HEK293 (cell line): ENCODE measurements at regions not wholly inside any gene's neighbourhood (a gene's known extent, or its start where the extent isn't known, plus 50 kb on each side); places are given as distances from the start of the nearest gene placed in this dataset.

Source experiments
- CTCF ChIA-PET: fragments of 350-600 bp; formaldehyde crosslinking; extraction: SDS; loops from one replicate; lab custom pipeline; 2021; ENCODE audit warnings: antibody characterized with exemption; lab: Yijun Ruan, JAX
- POLR2A ChIA-PET: fragments of 300-600 bp; formaldehyde crosslinking; extraction: SDS; loops from one replicate; lab custom pipeline; 2020; ENCODE audit warnings: antibody characterized with exemption, inconsistent platforms; lab: Yijun Ruan, JAX
- H3K27ac ChIP-seq: fragments of 200-500 bp; sonication (Bioruptor generic); 2 replicates; pipeline ENCODE4 v1.5.1; 2014; ENCODE audit warnings: low read depth, low read length, control low read depth, inconsistent platforms; ENCODE audit errors: extremely low read depth
- H3K36me3 ChIP-seq, 2 experiments: fragments of 200-500 bp in 1 of 2; sonication (Bioruptor generic) in 1 of 2; 1 replicate in 1 of 2; 2 replicates in 1 of 2; pipeline ENCODE4 v1.5.1; 2014 to 2017; ENCODE audit warnings: inconsistent platforms in 2 of 2, low read length in 2 of 2; ENCODE audit not compliant: control insufficient read depth in 2 of 2, insufficient read depth in 1 of 2
- H3K4me1 ChIP-seq: fragments of 200-500 bp; sonication (Bioruptor generic); 2 replicates; pipeline ENCODE4 v1.5.1; 2014; ENCODE audit warnings: mild to moderate bottlenecking, low read length, inconsistent platforms; ENCODE audit not compliant: control insufficient read depth, insufficient read depth
- H3K4me3 ChIP-seq: 2 replicates; pipeline ENCODE4 v1.5.1; 2011; ENCODE audit warnings: low read depth, mild to moderate bottlenecking, control low read depth, low read length, moderate library complexity
- H3K9me3 ChIP-seq: fragments of 200-500 bp; sonication (Bioruptor generic); 2 replicates; pipeline ENCODE4 v1.5.1; 2014; ENCODE audit warnings: low read depth, low read length, inconsistent platforms; ENCODE audit not compliant: control insufficient read depth, insufficient read depth
- GFI1B ChIP-seq: fragments of 450-650 bp; formaldehyde crosslinking; IDR thresholded peaks from 2 replicates; pipeline ENCODE4 v1.5.1; 2016; ENCODE audit warnings: missing biosample characterization, missing genetic modification characterization
- GLI4 ChIP-seq: fragments of 450-650 bp; formaldehyde crosslinking; IDR thresholded peaks from 2 replicates; pipeline ENCODE4 v1.5.1; 2016; ENCODE audit warnings: missing biosample characterization, missing genetic modification characterization
- GLIS2 ChIP-seq: fragments of 450-650 bp; formaldehyde crosslinking; IDR thresholded peaks from 2 replicates; pipeline ENCODE4 v1.5.1; 2016; ENCODE audit warnings: missing biosample characterization, missing genetic modification characterization
- SP3 ChIP-seq: fragments of 450-650 bp; formaldehyde crosslinking; IDR thresholded peaks from 2 replicates; pipeline ENCODE4 v1.5.1; 2016; ENCODE audit warnings: missing biosample characterization, missing genetic modification characterization
- WT1 ChIP-seq: fragments of 450-650 bp; formaldehyde crosslinking; IDR thresholded peaks from 2 replicates; pipeline ENCODE4 v1.5.1; 2016; ENCODE audit warnings: missing biosample characterization, missing genetic modification characterization
- ZBTB48 ChIP-seq: fragments of 450-650 bp; formaldehyde crosslinking; IDR thresholded peaks from 2 replicates; pipeline ENCODE4 v1.5.1; 2016; ENCODE audit warnings: missing biosample characterization, missing genetic modification characterization
- ZFP37 ChIP-seq: fragments of 450-650 bp; formaldehyde crosslinking; IDR thresholded peaks from 2 replicates; pipeline ENCODE4 v1.5.1; 2016; ENCODE audit warnings: missing biosample characterization, missing genetic modification characterization
- ZIC2 ChIP-seq: fragments of 450-650 bp; formaldehyde crosslinking; IDR thresholded peaks from 2 replicates; pipeline ENCODE4 v1.5.1; 2016; ENCODE audit warnings: missing biosample characterization, missing genetic modification characterization
- ZNF121 ChIP-seq: fragments of 450-650 bp; formaldehyde crosslinking; IDR thresholded peaks from 2 replicates; pipeline ENCODE4 v1.5.1; 2016; ENCODE audit warnings: missing biosample characterization, missing genetic modification characterization
- ZNF155 ChIP-seq: fragments of 450-650 bp; formaldehyde crosslinking; IDR thresholded peaks from 2 replicates; pipeline ENCODE4 v1.5.1; 2016; ENCODE audit warnings: missing biosample characterization, missing genetic modification characterization
- ZNF223 ChIP-seq: fragments of 450-650 bp; formaldehyde crosslinking; IDR thresholded peaks from 2 replicates; pipeline ENCODE4 v1.5.1; 2016; ENCODE audit warnings: missing biosample characterization, missing genetic modification characterization
- ZNF311 ChIP-seq: fragments of 450-650 bp; formaldehyde crosslinking; IDR thresholded peaks from 2 replicates; pipeline ENCODE4 v1.5.1; 2017; ENCODE audit warnings: missing biosample characterization, missing genetic modification characterization, borderline replicate concordance
- ZNF394 ChIP-seq: fragments of 450-650 bp; formaldehyde crosslinking; IDR thresholded peaks from 2 replicates; pipeline ENCODE4 v1.5.1; 2016; ENCODE audit warnings: missing biosample characterization, missing genetic modification characterization, mild to moderate bottlenecking, moderate library complexity, borderline replicate concordance
- ZNF473 ChIP-seq: fragments of 450-650 bp; formaldehyde crosslinking; IDR thresholded peaks from 2 replicates; pipeline ENCODE4 v1.5.1; 2017; ENCODE audit warnings: missing biosample characterization, missing genetic modification characterization
- ZNF48 ChIP-seq: fragments of 450-650 bp; formaldehyde crosslinking; IDR thresholded peaks from 2 replicates; pipeline ENCODE4 v1.5.1; 2016; ENCODE audit warnings: missing biosample characterization, missing genetic modification characterization
- ZNF514 ChIP-seq: fragments of 450-650 bp; formaldehyde crosslinking; IDR thresholded peaks from 2 replicates; pipeline ENCODE4 v1.5.1; 2016; ENCODE audit warnings: missing biosample characterization, missing genetic modification characterization
- ZNF623 ChIP-seq: fragments of 450-650 bp; formaldehyde crosslinking; IDR thresholded peaks from 2 replicates; pipeline ENCODE4 v1.5.1; 2016; ENCODE audit warnings: missing biosample characterization, missing genetic modification characterization
- ZNF624 ChIP-seq: fragments of 450-650 bp; formaldehyde crosslinking; IDR thresholded peaks from 2 replicates; pipeline ENCODE4 v1.5.1; 2017; ENCODE audit warnings: missing biosample characterization, missing genetic modification characterization
- ZNF670 ChIP-seq: fragments of 450-650 bp; formaldehyde crosslinking; IDR thresholded peaks from 2 replicates; pipeline ENCODE4 v1.5.1; 2016; ENCODE audit warnings: missing biosample characterization, missing genetic modification characterization, low read depth
- ZNF747 ChIP-seq: fragments of 450-650 bp; formaldehyde crosslinking; IDR thresholded peaks from 2 replicates; pipeline ENCODE4 v1.5.1; 2016; ENCODE audit warnings: missing biosample characterization, missing genetic modification characterization
- ZNF837 ChIP-seq: fragments of 450-650 bp; formaldehyde crosslinking; IDR thresholded peaks from 2 replicates; pipeline ENCODE4 v1.5.1; 2016; ENCODE audit warnings: missing biosample characterization, missing genetic modification characterization
- ZNF843 ChIP-seq: fragments of 450-650 bp; formaldehyde crosslinking; IDR thresholded peaks from 2 replicates; pipeline ENCODE4 v1.5.1; 2016; ENCODE audit warnings: missing biosample characterization, missing genetic modification characterization
- ZSCAN16 ChIP-seq: fragments of 450-650 bp; formaldehyde crosslinking; IDR thresholded peaks from 2 replicates; pipeline ENCODE4 v1.5.1; 2016; ENCODE audit warnings: missing biosample characterization, missing genetic modification characterization
- TF ChIP-seq, protein P1 (sequence below): fragments of 450-650 bp; formaldehyde crosslinking; IDR thresholded peaks from 2 replicates; pipeline ENCODE4 v1.5.1; 2016; ENCODE audit warnings: missing biosample characterization, missing genetic modification characterization
- TF ChIP-seq, protein P2 (sequence below): fragments of 450-650 bp; formaldehyde crosslinking; IDR thresholded peaks from 2 replicates; pipeline ENCODE4 v1.5.1; 2016; ENCODE audit warnings: missing biosample characterization, missing genetic modification characterization, borderline replicate concordance
- TF ChIP-seq, protein P3 (sequence below): fragments of 450-650 bp; formaldehyde crosslinking; IDR thresholded peaks from 2 replicates; pipeline ENCODE4 v1.5.1; 2016; ENCODE audit warnings: missing biosample characterization, missing genetic modification characterization
- TF ChIP-seq, protein P4 (sequence below): fragments of 450-650 bp; IDR thresholded peaks from 2 replicates; pipeline ENCODE4 v1.5.1; 2018; ENCODE audit warnings: missing biosample characterization, mild to moderate bottlenecking, missing genetic modification characterization
- TF ChIP-seq, protein P5 (sequence below): fragments of 450-650 bp; formaldehyde crosslinking; IDR thresholded peaks from 2 replicates; pipeline ENCODE4 v1.5.1; 2016; ENCODE audit warnings: missing biosample characterization, missing genetic modification characterization

DNA sequence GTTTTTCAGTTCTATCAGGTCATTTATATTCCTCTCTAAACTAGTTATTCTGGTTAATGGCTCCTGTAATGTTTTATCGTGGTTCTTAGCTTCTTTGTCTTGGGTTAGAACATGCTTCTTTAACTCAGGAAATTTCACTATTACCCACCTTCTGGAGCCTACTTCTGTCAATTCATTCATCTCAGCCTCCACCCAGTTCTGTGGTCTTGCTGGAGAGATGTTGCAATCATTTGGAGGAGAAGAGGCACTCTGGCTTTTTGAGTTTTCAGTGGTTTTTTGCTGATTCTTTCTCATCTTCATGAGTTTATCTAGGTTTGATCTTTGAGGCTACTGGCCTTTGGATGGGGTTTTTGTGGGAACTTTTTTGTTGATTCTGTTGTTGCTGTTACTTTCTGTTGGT lies 213.0 kb downstream of the BRINP2 start:
- POLR2A ChIA-PET = no interaction called here
- no peak overlapping the region for H3K27ac ChIP-seq
- H3K9me3 ChIP-seq = no peaks in the 10 kb centered on the region
- TF ChIP-seq ZNF48 = no peak
- H3K4me3 ChIP-seq = no peak overlapping the region
- no peaks in the 10 kb centered on the region for H3K4me1 ChIP-seq
- CTCF ChIA-PET = no interaction called here
- no peaks in the 10 kb centered on the region for H3K36me3 ChIP-seq

DNA sequence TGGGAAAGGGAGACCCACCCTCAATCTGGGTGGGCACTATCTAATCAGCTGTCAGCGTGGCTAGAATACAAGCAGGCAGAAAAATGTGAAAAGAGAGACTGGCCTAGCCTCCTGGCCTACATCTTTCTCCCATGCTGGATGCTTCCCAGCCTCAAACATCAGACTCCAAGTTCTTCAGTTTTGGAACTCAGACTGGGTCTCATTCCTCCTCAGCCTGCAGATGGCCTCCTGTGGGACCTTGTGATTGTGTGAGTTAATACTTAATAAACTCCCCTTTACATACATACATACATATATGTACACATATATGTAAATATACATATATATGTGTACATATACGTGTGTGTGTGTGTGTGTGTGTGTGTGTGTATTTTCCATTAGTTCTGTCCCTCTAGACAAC lies 207.1 kb downstream of the BRINP2 start:
- Histone ChIP-seq H3K4me3 (no peak overlapping the region), H3K4me1 (no peaks in the 10 kb centered on the region), H3K36me3 (no peaks in the 10 kb centered on the region), H3K27ac (no peak overlapping the region), H3K9me3 (no peaks in the 10 kb centered on the region)
- CTCF ChIA-PET = no interaction called here
- POLR2A ChIA-PET = no interaction called here
- TF ChIP-seq, protein P1, sequence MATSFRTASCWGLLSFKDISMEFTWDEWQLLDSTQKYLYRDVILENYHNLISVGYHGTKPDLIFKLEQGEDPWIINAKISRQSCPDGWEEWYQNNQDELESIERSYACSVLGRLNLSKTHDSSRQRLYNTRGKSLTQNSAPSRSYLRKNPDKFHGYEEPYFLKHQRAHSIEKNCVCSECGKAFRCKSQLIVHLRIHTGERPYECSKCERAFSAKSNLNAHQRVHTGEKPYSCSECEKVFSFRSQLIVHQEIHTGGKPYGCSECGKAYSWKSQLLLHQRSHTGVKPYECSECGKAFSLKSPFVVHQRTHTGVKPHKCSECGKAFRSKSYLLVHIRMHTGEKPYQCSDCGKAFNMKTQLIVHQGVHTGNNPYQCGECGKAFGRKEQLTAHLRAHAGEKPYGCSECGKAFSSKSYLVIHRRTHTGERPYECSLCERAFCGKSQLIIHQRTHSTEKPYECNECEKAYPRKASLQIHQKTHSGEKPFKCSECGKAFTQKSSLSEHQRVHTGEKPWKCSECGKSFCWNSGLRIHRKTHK (tag by site-specific recombination) = no peak
- TF ChIP-seq ZSCAN16 (tag by site-specific recombination) (no peak), WT1 (tag by site-specific recombination) (no peak), ZNF121 (tag by site-specific recombination) (no peak), ZNF223 (no peak), GFI1B (no peak), ZNF623 (no peak), ZNF473 (no peak), ZNF670 (tag by site-specific recombination) (no peak)

DNA sequence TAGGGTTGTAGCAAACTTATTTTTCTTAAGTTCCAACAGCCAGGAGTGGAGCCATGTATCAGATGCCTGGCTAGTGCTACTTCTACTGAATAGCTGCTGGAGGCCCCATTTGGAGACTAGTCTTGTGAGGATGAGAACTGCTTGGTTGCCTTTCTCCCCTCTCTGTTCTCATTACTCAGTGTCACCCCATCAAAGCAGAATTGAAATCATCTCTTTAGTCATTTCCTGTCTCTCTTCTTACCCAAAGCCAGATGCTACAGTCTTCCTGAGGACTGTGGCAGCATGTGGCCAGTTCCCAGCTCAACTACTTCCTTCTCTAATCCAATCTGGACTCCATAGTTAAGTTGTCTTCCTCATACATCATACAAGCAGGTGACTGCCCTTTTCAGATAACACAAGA lies 197.5 kb downstream of the BRINP2 start:
- ChIA-PET POLR2A (no interaction called here), CTCF (interaction anchor here (0.5 to 1.2 kb wide), 2 partner anchors 13 to 636 kb away, joined by 3 read pairs; no protein-coding TSS in a partner anchor)
- Histone ChIP-seq H3K9me3 (no peaks in the 10 kb centered on the region), H3K4me3 (no peak overlapping the region), H3K36me3 (no peaks in the 10 kb centered on the region), H3K4me1 (no peaks in the 10 kb centered on the region), H3K27ac (no peak overlapping the region)
- TF ChIP-seq ZNF394 (tag by site-specific recombination) = no peak
- no peak for TF ChIP-seq ZBTB48 (tag by site-specific recombination)
- TF ChIP-seq SP3 (tag by site-specific recombination) = no peak
- TF ChIP-seq ZNF311 = no peak
- no peak for TF ChIP-seq ZNF837
- TF ChIP-seq GLIS2 = no peak
- no peak for TF ChIP-seq ZIC2
- TF ChIP-seq, protein P2, sequence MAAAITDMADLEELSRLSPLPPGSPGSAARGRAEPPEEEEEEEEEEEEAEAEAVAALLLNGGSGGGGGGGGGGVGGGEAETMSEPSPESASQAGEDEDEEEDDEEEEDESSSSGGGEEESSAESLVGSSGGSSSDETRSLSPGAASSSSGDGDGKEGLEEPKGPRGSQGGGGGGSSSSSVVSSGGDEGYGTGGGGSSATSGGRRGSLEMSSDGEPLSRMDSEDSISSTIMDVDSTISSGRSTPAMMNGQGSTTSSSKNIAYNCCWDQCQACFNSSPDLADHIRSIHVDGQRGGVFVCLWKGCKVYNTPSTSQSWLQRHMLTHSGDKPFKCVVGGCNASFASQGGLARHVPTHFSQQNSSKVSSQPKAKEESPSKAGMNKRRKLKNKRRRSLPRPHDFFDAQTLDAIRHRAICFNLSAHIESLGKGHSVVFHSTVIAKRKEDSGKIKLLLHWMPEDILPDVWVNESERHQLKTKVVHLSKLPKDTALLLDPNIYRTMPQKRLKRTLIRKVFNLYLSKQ (tag by site-specific recombination) = no peak
- TF ChIP-seq, protein P3, sequence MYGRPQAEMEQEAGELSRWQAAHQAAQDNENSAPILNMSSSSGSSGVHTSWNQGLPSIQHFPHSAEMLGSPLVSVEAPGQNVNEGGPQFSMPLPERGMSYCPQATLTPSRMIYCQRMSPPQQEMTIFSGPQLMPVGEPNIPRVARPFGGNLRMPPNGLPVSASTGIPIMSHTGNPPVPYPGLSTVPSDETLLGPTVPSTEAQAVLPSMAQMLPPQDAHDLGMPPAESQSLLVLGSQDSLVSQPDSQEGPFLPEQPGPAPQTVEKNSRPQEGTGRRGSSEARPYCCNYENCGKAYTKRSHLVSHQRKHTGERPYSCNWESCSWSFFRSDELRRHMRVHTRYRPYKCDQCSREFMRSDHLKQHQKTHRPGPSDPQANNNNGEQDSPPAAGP (tag by site-specific recombination) = no peak
- TF ChIP-seq ZNF624 (tag by site-specific recombination) = no peak
- no peak for TF ChIP-seq ZNF747 (tag by site-specific recombination)
- TF ChIP-seq ZNF843 (tag by site-specific recombination) = no peak
- TF ChIP-seq, protein P4, sequence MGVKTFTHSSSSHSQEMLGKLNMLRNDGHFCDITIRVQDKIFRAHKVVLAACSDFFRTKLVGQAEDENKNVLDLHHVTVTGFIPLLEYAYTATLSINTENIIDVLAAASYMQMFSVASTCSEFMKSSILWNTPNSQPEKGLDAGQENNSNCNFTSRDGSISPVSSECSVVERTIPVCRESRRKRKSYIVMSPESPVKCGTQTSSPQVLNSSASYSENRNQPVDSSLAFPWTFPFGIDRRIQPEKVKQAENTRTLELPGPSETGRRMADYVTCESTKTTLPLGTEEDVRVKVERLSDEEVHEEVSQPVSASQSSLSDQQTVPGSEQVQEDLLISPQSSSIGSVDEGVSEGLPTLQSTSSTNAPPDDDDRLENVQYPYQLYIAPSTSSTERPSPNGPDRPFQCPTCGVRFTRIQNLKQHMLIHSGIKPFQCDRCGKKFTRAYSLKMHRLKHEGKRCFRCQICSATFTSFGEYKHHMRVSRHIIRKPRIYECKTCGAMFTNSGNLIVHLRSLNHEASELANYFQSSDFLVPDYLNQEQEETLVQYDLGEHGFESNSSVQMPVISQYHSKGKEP = no peak
- TF ChIP-seq ZFP37 = no peak
- no peak for TF ChIP-seq ZNF155 (tag by site-specific recombination)
- TF ChIP-seq, protein P5, sequence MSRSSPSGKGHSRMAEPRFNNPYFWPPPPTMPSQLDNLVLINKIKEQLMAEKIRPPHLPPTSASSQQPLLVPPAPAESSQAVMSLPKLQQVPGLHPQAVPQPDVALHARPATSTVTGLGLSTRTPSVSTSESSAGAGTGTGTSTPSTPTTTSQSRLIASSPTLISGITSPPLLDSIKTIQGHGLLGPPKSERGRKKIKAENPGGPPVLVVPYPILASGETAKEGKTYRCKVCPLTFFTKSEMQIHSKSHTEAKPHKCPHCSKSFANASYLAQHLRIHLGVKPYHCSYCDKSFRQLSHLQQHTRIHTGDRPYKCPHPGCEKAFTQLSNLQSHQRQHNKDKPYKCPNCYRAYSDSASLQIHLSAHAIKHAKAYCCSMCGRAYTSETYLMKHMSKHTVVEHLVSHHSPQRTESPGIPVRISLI (tag by site-specific recombination) = no peak
- no peak for TF ChIP-seq GLI4
- no peak for TF ChIP-seq ZNF514 (tag by site-specific recombination)
